Heart right ventricle (tissue), 16 donors: ENCODE measurements at regions not wholly inside any gene's neighbourhood (a gene's known extent, or its start where the extent isn't known, plus 50 kb on each side); places are given as distances from the start of the nearest gene placed in this dataset.

Experiments
- ATAC-seq, 8 donors: fragments of 200-7000 bp; cut with Tn5 transposase; one replicate each; pipeline ENCODE4 v1.9.1; 2020; ENCODE audit warnings: mild to moderate bottlenecking in 8 of 8, moderate library complexity in 8 of 8, moderate number of reproducible peaks in 1 of 8
- DNase-seq, 2 donors: peaks; one replicate each; pipeline ENCODE4 v3.0.0-alpha.2; 2020
- H3K27ac ChIP-seq, 10 donors: fragments of 200-600 bp; sonication (generic) in 2 of 10; one replicate each; pipeline versions ENCODE4 v1.5.0 to v1.8.0; 2020 to 2022; ENCODE audit warnings: mild to moderate bottlenecking in 3 of 10
- H3K27me3 ChIP-seq, 7 donors: fragments of 200-600 bp; one replicate each; pipeline ENCODE4 v1.8.0; 2021 to 2022; ENCODE audit warnings: mild to moderate bottlenecking in 2 of 7
- H3K36me3 ChIP-seq, 9 donors: fragments of 200-600 bp; sonication (generic) in 1 of 9; one replicate each; pipeline versions ENCODE4 v1.5.0 to v1.8.0; 2020 to 2022; ENCODE audit warnings: mild to moderate bottlenecking in 2 of 9
- H3K4me1 ChIP-seq, 9 donors: fragments of 200-600 bp; sonication (generic) in 1 of 9; one replicate each; pipeline versions ENCODE4 v1.5.0 to v1.8.0; 2020 to 2022; ENCODE audit warnings: mild to moderate bottlenecking in 4 of 9
- H3K4me3 ChIP-seq, 10 donors: fragments of 200-600 bp; sonication (generic) in 2 of 10; one replicate each; pipeline versions ENCODE4 v1.5.0 to v1.8.0; 2020 to 2022; ENCODE audit warnings: mild to moderate bottlenecking in 7 of 10, moderate library complexity in 2 of 10
- H3K9me3 ChIP-seq, 11 donors: fragments of 200-600 bp in 10 of 11; sonication (generic) in 2 of 11; one replicate each; pipeline versions ENCODE4 v1.5.0 to v1.8.0; 2013 to 2022; ENCODE audit warnings: mild to moderate bottlenecking in 2 of 11, control low read depth in 1 of 11, moderate library complexity in 1 of 11
- CTCF ChIP-seq, 9 donors: fragments of 200-600 bp; sonication (generic) in 2 of 9; IDR thresholded peaks; one replicate each; pipeline versions ENCODE4 v1.5.0 to v1.8.0; 2021 to 2022; ENCODE audit warnings: antibody characterized with exemption in 9 of 9, mild to moderate bottlenecking in 5 of 9, moderate library complexity in 1 of 9
- WGBS, 2 donors: extraction: QIAGEN DNeasy Blood & Tissue Kit; methylation state at CpG; one replicate each; pipeline ENCODE4 v1.1.7; 2013; ENCODE audit warnings: inconsistent platforms in 1 of 2; 5-methylcytosine and 5-hydroxymethylcytosine counted together
- intact Hi-C, 10 donors: fragments of 100-400 bp; cut with DNase I; formaldehyde crosslinking; loops; one replicate each; pipeline versions ENCODE4 v1.11.1 to v1.14.2; 2022
- donor health status: Arrhythmogenic right ventricular cardiomyopathy.
- donor health status: ischemic (EF 13 %, LVEDD 7.1; RV severe dilation, severe dysfunction).
- donor health status: healthy with polysubstance abuse.
- donor health status: DM: no; HTN: yes; CAD: no.
- donor health status: DM: no; HTN: no; CAD: no.
- donor health status: ischemic (EF 25% LVEDD 6.9; RV normal size, moderate dysfunction).
- donor health status: ischemic (EF 25% LVEDD 5.7; RV mildly dilated, moderate dysfunction).
- donor health status: healthy.
- donor health status: DM: yes; HTN: yes; CAD: no.
- donor health status: Ischemic cardiomyopathy.
- donor health status: ischemic (EF 35%, LVEDD 5.7; RV mildly dilated, moderate dysfunction).
- donor health status: nonischemic (EF 11% LVEDD 7.7; RV severe dilation, severe dysfunction).
- donor health status: DM: yes; HTN: yes; CAD: no.
- donor health status: PGD.
- donor health status: ischemic (EF 29% LVEDD 5.4; RV normal size, mild dysfunction).
- donor health status: nonischemic (EF 23%, LVEDD 6.1; RV moderate dilation, normal function).

GRCh38 chr15:92320012-92320699 is 73.5 kb upstream of the ST8SIA2 start:
- no peaks in the 10 kb centered on the region for H3K9me3 ChIP-seq
- intact Hi-C loops: no loop called here
- 76 to 77% methylated on average over 6 of the region's 6 CpGs for WGBS, 2 donors
- DNase-seq (no peak), ATAC-seq (no peak)
- no peak overlapping the region for H3K4me3 ChIP-seq
- no peak for TF ChIP-seq CTCF (IDR thresholded peaks at IDR 0.05)
- peaks cover 0 to 6% (median 0%) of the 10 kb centered on the region in 7 donors for H3K27me3 ChIP-seq
- H3K36me3 ChIP-seq: no peaks in the 10 kb centered on the region
- H3K27ac ChIP-seq: no peak overlapping the region
- peaks cover 0 to 22% (median 9%) of the 10 kb centered on the region in 9 donors for H3K4me1 ChIP-seq

- H3K27ac ChIP-seq: no peak overlapping the region
- DNase-seq: peak in 1 of 2 donors; percentile 16
- WGBS, 2 donors: 63 to 64% methylated on average over 13 of the region's 13 CpGs
- ATAC-seq: peak in 5 of 8 donors; percentile 19 to 47 (median 30)
- H3K36me3 ChIP-seq: no peaks in the 10 kb centered on the region
- TF ChIP-seq CTCF (IDR thresholded peaks at IDR 0.05): no peak
- H3K27me3 ChIP-seq: no peaks in the 10 kb centered on the region
- intact Hi-C loops: no loop called here
- H3K9me3 ChIP-seq: no peaks in the 10 kb centered on the region
- peaks cover 0 to 15% (median 0%) of the 10 kb centered on the region in 9 donors for H3K4me1 ChIP-seq
- no peak overlapping the region for H3K4me3 ChIP-seq
Measured at GRCh38 chr15:92322566-92323355, 70.9 kb upstream of the ST8SIA2 start.

DNA sequence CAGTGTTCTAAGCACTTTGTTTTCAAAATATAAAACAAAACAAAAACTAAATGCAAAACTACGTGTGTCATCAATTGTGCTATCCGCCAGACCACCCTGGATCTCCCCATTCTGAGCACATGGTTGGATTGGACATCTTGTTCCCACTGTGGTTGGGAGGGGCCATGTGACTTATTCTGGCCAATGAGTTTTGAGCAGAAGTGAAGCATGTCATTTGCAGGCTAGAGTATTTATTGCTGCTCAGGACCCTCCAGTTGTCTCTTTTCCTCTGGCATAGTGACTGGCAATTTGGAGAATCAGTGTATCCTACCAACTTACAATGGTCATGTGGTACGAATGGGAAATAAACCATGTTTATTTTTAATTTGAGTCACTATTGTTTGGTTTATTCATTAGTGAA is 70.2 kb upstream of the ST8SIA2 start:
- H3K4me1 ChIP-seq: peaks cover 0 to 15% (median 0%) of the 10 kb centered on the region in 9 donors
- H3K27me3 ChIP-seq: no peaks in the 10 kb centered on the region
- TF ChIP-seq CTCF (IDR thresholded peaks at IDR 0.05): no peak
- H3K4me3 ChIP-seq: no peak overlapping the region
- no peaks in the 10 kb centered on the region for H3K36me3 ChIP-seq
- DNase-seq: no peak
- WGBS, 2 donors: 77 to 88% methylated on average over 3 of the region's 3 CpGs
- peak in 1 of 8 donors; percentile 55 for ATAC-seq
- H3K27ac ChIP-seq: no peak overlapping the region
- intact Hi-C loops: no loop called here
- no peaks in the 10 kb centered on the region for H3K9me3 ChIP-seq

GRCh38 chr15:92324101-92324963 is 69.3 kb upstream of the ST8SIA2 start:
- intact Hi-C loops: no loop called here
- H3K4me3 ChIP-seq: no peak overlapping the region
- H3K4me1 ChIP-seq: peaks cover 0 to 15% (median 0%) of the 10 kb centered on the region in 9 donors
- H3K36me3 ChIP-seq: no peaks in the 10 kb centered on the region
- no peaks in the 10 kb centered on the region for H3K27me3 ChIP-seq
- ATAC-seq (peak in 5 of 8 donors; percentile 35 to 51 (median 42)), DNase-seq (no peak)
- no peak overlapping the region for H3K27ac ChIP-seq
- TF ChIP-seq CTCF (IDR thresholded peaks at IDR 0.05): no peak
- 70 to 71% methylated on average over 8 of the region's 8 CpGs for WGBS, 2 donors
- H3K9me3 ChIP-seq: no peaks in the 10 kb centered on the region
